ENCODE measurements at regions not wholly inside any gene's neighbourhood (a gene's known extent, or its start where the extent isn't known, plus 50 kb on each side); places are given as distances from the start of the nearest gene placed in this dataset.

DNA sequence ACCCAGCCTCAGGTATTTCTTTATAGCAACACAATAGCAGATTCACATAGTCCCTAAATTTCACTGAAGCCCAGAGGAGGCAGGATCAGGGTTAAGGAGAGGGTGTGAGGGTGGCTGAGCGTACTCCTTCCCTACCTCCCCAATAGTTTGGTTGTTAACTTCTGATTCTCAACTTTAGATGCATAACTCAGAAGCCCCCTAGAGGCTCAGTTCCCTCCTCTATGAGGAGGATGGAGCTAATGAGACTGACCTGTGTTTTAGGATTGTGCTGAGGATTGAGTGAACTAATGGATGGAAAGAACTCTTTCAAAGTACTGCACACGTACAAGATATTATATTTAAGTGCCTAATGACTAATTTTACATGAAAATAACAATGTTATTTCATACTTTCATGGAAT lies 249.3 kb upstream of the SOX14 start:
- TF ChIP-seq CTCF (IDR thresholded peaks at IDR 0.05) (no peak), POLR2AphosphoS5 (IDR thresholded peaks at IDR 0.05; ENCODE audit: low read depth, low read length) (no peak), MXI1 (IDR thresholded peaks at IDR 0.05; ENCODE audit: low read depth, low read length) (no peak), TEAD4 (IDR thresholded peaks at IDR 0.05; ENCODE audit: borderline replicate concordance, insufficient read depth) (no peak)

All from SK-N-SH (cell line).